Body of pancreas (tissue), 4 donors: ENCODE measurements at regions not wholly inside any gene's neighbourhood (a gene's known extent, or its start where the extent isn't known, plus 50 kb on each side); places are given as distances from the start of the nearest gene placed in this dataset.

ENCODE experiments used
- ATAC-seq: fragments of 150-250 bp; one replicate; pipeline ENCODE4 v1.9.1; 2016
- DNase-seq, 4 donors: peaks; one replicate each; pipeline ENCODE4 v3.0.0-alpha.2; 2019
- H3K27ac ChIP-seq, 4 donors: fragments of 200-600 bp; sonication (generic); 1 replicate in 3 of 4; 2 replicates in 1 of 4; pipeline versions ENCODE4 v1.5.1 to v1.6.1; 2016 to 2019; ENCODE audit warnings: mild to moderate bottlenecking in 1 of 4, mixed read lengths in 1 of 4, moderate library complexity in 1 of 4
- H3K27me3 ChIP-seq, 2 donors: fragments of 200-600 bp; sonication (generic); one replicate each; pipeline ENCODE4 v1.6.0; 2016; ENCODE audit warnings: mild to moderate bottlenecking in 1 of 2
- H3K36me3 ChIP-seq, 2 donors: fragments of 200-600 bp; sonication (generic); replicated peaks in 1 of 2; 2 replicates each; pipeline ENCODE4 v1.5.1; 2016; ENCODE audit warnings: low read depth in 2 of 2; ENCODE audit not compliant: insufficient read depth in 1 of 2
- H3K4me1 ChIP-seq: fragments of 200-600 bp; sonication (generic); one replicate; pipeline ENCODE4 v1.6.0; 2016
- H3K4me3 ChIP-seq, 2 donors: fragments of 200-600 bp; sonication (generic); 1 replicate in 1 of 2; 2 replicates in 1 of 2; pipeline ENCODE4 v1.5.1; 2016 to 2019
- H3K9me3 ChIP-seq, 3 donors: fragments of 200-600 bp; sonication (generic); 1 replicate in 2 of 3; 2 replicates in 1 of 3; pipeline ENCODE4 v1.5.1; 2016
- POLR2A ChIP-seq, 3 donors: fragments of 450-650 bp; IDR thresholded peaks; one replicate each; pipeline ENCODE4 v1.6.1; 2016; ENCODE audit warnings: antibody characterized with exemption in 3 of 3, mild to moderate bottlenecking in 2 of 3
- WGBS, 2 donors: methylation state at CpG; one replicate each; pipeline ENCODE4 v1.1.5; 2017; 5-methylcytosine and 5-hydroxymethylcytosine counted together
- intact Hi-C: fragments of 100-400 bp; cut with DNase I; formaldehyde crosslinking; loops from one replicate; pipeline ENCODE4 v1.15.1; 2023
- TF ChIP-seq, protein P1 (sequence below), 7 experiments: fragments of 450-650 bp in 4 of 7; fragments of 200-600 bp in 3 of 7; sonication (generic) in 3 of 7; IDR thresholded peaks; one replicate each; pipeline ENCODE4 v1.5.1; 2016 to 2019; ENCODE audit warnings: antibody characterized with exemption in 7 of 7

DNA sequence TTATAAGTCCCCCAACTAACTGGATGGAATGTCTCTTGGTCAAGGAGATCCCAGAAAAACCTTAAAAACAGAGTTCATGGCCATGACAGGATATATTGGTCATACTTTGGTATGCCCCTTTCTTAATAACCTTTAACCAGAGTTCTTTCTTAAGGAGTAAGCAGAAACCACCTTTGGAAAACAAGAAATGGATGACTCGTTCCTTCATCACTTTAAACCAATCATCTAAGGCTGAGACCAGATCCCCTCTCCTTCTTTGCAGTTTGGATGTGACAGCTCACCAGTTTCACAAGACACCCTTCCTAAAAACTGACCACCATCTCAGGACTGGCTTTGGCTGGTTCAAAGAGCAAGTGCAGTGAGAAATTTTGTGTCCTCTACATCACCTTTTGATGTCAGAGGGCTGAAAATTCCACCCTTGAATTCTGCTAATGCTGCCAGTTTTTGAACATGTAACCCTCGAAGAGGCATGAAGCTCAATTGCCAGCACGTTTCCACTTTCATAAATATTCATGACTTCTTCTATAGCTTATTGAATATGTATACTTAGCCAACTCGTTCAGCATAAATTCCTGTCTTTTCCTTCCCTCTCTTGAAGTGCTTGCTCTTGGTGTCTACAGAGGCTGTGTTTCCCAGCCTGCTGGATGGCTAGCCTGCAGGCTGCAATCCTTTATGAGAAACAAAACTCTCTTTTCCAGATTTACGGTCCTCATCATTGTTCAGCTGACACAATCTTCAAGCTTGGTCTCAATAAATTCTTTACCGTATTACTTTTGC is 1323.5 kb upstream of the TMEFF2 start:
- ATAC-seq (no peak), DNase-seq (no peak)
- no peaks in the 10 kb centered on the region for H3K9me3 ChIP-seq
- TF ChIP-seq, protein P1, sequence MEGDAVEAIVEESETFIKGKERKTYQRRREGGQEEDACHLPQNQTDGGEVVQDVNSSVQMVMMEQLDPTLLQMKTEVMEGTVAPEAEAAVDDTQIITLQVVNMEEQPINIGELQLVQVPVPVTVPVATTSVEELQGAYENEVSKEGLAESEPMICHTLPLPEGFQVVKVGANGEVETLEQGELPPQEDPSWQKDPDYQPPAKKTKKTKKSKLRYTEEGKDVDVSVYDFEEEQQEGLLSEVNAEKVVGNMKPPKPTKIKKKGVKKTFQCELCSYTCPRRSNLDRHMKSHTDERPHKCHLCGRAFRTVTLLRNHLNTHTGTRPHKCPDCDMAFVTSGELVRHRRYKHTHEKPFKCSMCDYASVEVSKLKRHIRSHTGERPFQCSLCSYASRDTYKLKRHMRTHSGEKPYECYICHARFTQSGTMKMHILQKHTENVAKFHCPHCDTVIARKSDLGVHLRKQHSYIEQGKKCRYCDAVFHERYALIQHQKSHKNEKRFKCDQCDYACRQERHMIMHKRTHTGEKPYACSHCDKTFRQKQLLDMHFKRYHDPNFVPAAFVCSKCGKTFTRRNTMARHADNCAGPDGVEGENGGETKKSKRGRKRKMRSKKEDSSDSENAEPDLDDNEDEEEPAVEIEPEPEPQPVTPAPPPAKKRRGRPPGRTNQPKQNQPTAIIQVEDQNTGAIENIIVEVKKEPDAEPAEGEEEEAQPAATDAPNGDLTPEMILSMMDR (IDR thresholded peaks at IDR 0.05), result no peak
- no peaks in the 10 kb centered on the region for H3K4me1 ChIP-seq
- intact Hi-C loops, result no loop called here
- H3K27me3 ChIP-seq, result no peaks in the 10 kb centered on the region
- no peak overlapping the region for H3K4me3 ChIP-seq
- H3K36me3 ChIP-seq, result no peaks in the 10 kb centered on the region
- H3K27ac ChIP-seq, result no peak overlapping the region
- WGBS, 2 donors, result 49 to 60% methylated on average over 6 of the region's 6 CpGs

DNA sequence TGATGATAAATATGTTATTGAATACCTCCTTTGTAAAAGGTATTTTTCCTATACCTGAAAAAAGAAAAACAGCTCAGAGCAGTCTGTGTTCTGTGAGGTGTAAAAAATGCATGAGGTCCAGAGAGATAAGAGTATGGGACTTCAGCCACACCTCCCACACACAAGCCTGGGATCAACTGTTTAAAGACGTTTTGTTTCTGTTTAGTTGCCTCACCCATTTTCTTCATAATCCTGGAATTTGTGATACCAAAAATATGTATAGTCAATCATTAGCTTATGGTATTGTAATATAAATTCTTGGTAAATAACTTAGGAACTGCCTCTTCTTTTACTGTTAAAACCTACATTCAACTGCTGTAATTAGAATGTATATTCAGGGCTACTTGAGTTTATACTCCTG is 1322.9 kb upstream of the TMEFF2 start:
- H3K27ac ChIP-seq, result no peak overlapping the region
- no peaks in the 10 kb centered on the region for H3K36me3 ChIP-seq
- DNase-seq, result no peak
- no peaks in the 10 kb centered on the region for H3K9me3 ChIP-seq
- intact Hi-C loops, result no loop called here
- no peaks in the 10 kb centered on the region for H3K4me1 ChIP-seq
- H3K27me3 ChIP-seq, result no peaks in the 10 kb centered on the region
- no peak overlapping the region for H3K4me3 ChIP-seq
- WGBS, 2 donors, result 18 to 21% methylated on average over 1 of the region's 1 CpG
- TF ChIP-seq POLR2A (IDR thresholded peaks at IDR 0.05), result no peak
- TF ChIP-seq, protein P1 (IDR thresholded peaks at IDR 0.05), result no peak
- ATAC-seq, result no peak

GRCh38 chr2:193506035-193506434 is 1311.3 kb upstream of the TMEFF2 start:
- ATAC-seq (no peak), DNase-seq (no peak)
- Histone ChIP-seq H3K4me1 (no peaks in the 10 kb centered on the region), H3K36me3 (no peaks in the 10 kb centered on the region), H3K9me3 (no peaks in the 10 kb centered on the region), H3K27ac (no peak overlapping the region), H3K27me3 (no peaks in the 10 kb centered on the region), H3K4me3 (no peak overlapping the region)
- no peak for TF ChIP-seq POLR2A (IDR thresholded peaks at IDR 0.05)
- TF ChIP-seq, protein P1 (IDR thresholded peaks at IDR 0.05), result no peak
- 94 to 95% methylated on average over 11 of the region's 11 CpGs for WGBS, 2 donors
- intact Hi-C loops, result no loop called here

DNA sequence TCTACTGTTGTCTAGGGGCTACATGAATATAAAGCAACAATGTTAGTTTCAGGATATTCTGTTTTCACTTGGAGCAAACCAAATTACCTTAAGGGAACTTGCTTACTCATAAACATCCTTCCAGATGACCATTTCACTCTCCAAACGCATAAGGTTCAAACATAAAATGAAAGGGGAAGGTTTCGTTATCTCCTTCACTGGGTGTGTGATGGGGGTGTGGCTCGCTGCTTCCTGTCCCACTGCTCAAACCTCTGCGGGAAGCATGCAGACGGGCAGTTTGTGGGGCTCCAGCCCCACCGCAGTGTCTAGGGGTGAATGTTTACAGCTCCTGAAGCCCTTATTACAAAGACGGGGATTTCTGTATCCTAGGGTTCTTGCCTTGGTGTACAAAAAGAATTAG is 1310.9 kb upstream of the TMEFF2 start:
- H3K36me3 ChIP-seq, result no peaks in the 10 kb centered on the region
- no peak overlapping the region for H3K27ac ChIP-seq
- H3K4me1 ChIP-seq, result no peaks in the 10 kb centered on the region
- intact Hi-C loops, result no loop called here
- ATAC-seq (no peak), DNase-seq (no peak)
- H3K9me3 ChIP-seq, result no peaks in the 10 kb centered on the region
- no peak overlapping the region for H3K4me3 ChIP-seq
- no peaks in the 10 kb centered on the region for H3K27me3 ChIP-seq
- WGBS, 2 donors, result 65 to 78% methylated on average over 7 of the region's 7 CpGs
- TF ChIP-seq POLR2A (IDR thresholded peaks at IDR 0.05), result no peak
- TF ChIP-seq, protein P1 (IDR thresholded peaks at IDR 0.05), result no peak
